ENCODE measurements at regions not wholly inside any gene's neighbourhood (a gene's known extent, or its start where the extent isn't known, plus 50 kb on each side); places are given as distances from the start of the nearest gene placed in this dataset.

GRCh38 chr16:79867425-79867997 is 267.0 kb upstream of the MAF start:
- DNase-seq (ENCODE audit: low read depth, low spot score): no peak

GRCh38 chr16:79865918-79866317 is 265.4 kb upstream of the MAF start:
- no peak for DNase-seq (ENCODE audit: low read depth, low spot score)

DNA sequence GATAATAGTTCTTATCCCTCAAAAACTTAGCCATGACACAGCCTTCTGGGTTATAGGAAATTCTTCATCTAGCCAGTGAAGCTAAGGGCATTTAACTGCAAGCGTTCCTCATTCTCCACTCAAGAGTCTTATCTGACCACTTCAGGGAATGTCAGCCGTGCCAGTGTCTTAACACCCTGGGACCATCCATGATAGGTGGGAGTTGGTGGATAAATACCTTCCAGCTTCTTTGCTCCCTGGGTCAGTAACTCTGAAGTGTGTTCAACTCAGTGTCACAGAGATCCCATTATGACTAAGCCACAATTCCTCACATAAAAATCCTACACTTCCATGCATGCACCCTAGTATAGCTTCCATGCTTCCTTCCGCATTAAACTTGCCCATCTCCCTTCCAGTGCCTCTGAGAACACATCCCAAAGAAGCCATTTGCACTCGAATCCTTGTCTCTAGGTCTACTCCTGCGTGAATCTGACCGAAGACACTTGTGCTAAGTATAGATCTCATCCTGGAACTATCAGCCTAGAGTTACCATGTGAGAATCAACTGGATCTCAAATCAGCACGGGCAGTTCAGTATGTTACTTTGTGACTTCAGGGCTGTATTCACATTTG is 264.3 kb upstream of the MAF start:
- DNase-seq (ENCODE audit: low read depth, low spot score): no peak

- no peak for DNase-seq (ENCODE audit: low read depth, low spot score)
These were observed 263.7 kb upstream of the MAF start for GRCh38 chr16:79864032-79864780.

- DNase-seq (ENCODE audit: low read depth, low spot score): no peak
These were observed 262.8 kb upstream of the MAF start for GRCh38 chr16:79863128-79864031.

- DNase-seq (ENCODE audit: low read depth, low spot score): no peak
These were observed 262.1 kb upstream of the MAF start for GRCh38 chr16:79862601-79863000.

- no peak for DNase-seq (ENCODE audit: low read depth, low spot score)
These were observed 256.0 kb upstream of the MAF start for GRCh38 chr16:79856581-79856980.

DNA sequence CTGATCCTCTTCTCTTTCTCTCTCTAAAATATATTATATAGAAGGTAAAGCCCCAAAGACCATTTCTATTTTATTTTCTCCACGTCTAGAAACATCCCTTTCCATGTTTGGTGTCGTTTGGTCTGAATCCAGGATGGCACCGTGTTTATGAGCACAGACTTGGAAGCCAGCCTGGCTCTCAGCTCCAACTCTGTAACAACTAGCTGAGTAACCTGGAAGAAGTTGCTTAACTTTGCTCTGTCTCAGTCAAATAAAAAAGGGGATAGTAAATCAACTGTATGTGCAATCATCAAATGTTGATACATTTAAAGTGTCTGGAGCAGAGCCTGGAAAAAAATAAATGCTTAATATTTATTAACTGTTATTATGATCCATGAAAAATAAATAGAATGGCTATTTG is 249.8 kb upstream of the MAF start:
- DNase-seq (ENCODE audit: low read depth, low spot score): no peak

DNA sequence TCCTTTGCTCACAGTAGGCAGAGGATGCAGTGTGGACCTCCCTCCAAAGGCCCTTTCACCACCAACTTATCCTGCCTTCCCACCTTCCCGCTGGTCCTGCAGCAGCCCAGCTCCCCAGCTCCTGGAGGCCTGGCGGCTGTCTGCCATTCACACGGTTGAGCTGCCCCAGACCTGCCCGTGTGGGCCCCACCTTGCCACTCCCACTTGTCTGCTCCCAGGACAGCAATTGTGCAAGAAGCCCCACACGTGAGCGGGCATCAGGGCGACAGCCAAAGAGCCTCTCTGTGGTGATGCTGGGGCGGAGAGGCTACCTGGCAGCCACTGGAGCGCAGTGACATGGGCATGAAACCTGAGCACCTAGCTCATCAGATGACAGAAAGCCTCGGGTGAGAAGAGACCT is 248.6 kb upstream of the MAF start:
- no peak for DNase-seq (ENCODE audit: low read depth, low spot score)

DNA sequence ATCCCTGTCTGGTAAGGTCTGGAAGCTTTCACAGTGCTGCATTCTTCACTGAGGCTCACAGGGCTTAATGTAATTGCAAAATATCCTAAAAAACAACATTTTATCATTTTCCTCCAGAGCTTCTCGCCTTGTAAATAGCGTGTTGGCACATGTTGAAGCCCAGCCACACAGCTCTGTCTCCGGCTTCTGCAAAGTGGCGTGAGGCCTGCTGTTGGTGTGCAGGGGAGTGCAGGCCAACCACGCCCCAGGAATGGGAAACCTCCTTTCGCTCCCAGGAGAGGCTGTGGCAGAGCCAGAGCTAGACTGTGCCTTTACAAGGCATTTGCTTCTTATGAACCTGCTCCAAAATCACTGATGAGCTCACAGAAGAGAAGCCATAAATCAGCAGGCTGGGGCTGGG is 248.2 kb upstream of the MAF start:
- DNase-seq (ENCODE audit: low read depth, low spot score): no peak

DNA sequence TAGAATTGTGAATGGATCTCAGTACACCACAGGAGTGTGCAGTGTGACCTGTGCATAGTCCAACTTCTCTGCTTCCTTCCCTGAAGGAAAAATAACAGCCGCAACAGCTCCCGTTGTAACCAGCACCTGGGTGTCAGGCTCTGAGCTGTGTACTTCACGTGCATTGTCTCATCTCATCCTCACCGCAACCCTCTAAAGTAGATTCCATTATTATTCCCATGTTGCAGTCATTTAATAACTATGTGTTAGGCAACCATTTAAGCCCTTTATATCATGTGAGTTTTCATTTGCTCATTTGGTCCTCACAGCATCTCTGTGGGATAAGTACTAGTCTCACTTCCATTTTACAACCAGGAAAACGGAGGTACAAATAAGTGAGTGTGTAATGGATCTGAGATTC is 247.0 kb upstream of the MAF start:
- no peak for DNase-seq (ENCODE audit: low read depth, low spot score)

GRCh38 chr16:79847101-79847500 is 246.6 kb upstream of the MAF start:
- DNase-seq (ENCODE audit: low read depth, low spot score): no peak

GRCh38 chr16:79845734-79846135 is 245.2 kb upstream of the MAF start:
- DNase-seq (ENCODE audit: low read depth, low spot score): no peak

DNA sequence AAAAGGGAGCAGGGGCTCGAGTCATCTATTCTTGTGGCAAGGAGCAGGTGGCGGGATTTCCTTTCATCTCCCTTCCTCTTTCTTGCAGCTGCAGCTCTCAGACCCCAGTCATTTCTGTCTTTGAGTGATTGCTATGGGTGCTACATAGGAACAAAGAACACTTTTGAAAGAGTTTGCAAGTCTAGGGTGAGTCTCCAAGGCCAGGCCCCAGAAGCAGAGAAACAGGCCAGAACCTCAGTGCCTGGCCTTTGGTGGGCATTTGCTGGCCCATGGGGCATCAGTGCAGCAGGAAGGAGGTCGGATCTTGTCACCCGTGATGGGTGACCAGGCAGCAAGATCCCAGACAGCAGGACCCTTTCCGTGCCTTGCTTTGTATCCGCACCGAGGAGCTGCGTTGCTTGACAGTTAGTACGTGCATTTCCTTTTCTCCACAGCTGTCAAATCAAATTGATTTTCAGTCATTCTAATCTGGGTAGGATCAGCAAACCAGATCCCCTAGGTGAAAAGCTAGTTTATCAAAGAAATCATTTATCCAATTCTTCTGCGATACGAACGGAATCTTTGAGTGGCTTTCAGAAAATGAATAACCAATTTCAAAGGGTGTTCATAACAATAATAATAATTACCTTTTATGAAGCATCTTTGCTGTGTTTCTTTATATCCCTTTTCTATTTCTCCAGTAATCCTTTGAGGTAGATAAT is 244.6 kb upstream of the MAF start:
- DNase-seq (ENCODE audit: low read depth, low spot score): no peak

GRCh38 chr16:79844603-79845002 is 244.1 kb upstream of the MAF start:
- DNase-seq (ENCODE audit: low read depth, low spot score): no peak

DNA sequence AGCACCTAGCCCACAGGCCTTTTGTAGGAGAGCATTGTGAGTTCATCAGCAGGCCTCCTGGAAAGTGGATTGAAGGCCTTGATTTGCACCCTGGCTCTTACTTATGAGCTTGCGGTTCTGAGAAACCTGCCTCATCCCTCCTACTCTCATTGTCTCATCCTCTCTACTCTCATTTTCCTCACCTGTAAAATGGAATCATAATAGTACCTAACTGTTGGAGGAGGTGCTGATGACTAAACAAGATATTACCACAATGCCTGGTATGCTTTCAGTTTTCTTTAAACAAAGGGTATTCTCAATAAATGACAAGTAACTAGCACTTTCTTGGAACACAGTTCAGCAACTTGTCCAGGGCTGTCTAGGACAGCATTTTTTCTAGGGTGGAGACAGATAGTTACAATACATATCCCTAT is 243.1 kb upstream of the MAF start:
- DNase-seq (ENCODE audit: low read depth, low spot score): no peak

DNA sequence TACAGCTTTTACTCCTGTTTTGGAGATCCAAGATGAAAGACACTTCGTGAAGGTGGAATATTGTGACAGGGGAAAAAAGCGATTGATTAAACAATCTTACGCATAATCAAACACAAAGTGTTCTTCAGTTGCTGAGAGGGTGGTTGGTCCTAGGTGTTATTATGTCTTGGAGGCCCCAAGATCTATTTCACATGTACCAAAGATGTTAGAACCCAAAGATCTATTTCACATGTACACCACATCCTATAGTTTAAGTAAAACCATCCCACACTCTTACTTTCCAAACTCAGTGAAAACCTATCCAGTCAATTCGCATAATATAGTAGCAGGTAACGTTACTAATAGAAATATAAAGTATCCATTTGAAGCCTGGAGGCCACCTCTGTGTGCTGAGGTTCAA is 242.6 kb upstream of the MAF start:
- no peak for DNase-seq (ENCODE audit: low read depth, low spot score)

DNA sequence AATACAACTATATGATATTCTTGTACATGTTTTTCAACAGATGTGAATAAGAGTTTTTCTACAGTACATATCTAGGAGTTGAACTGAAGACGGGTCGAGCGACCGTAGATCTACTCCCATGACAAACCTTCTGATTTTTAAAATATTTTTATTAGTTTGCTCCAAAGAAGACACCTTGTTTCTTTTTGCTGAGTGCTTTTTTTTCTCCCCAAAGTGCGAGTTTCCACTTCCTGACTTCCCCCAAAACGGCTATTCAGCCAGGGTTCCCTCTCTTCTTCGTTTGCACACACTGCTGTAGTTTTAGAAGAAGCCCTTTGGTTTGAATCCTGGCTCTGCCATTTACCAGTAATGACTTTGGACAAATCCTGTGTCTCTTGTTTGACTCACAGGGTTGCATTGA is 241.7 kb upstream of the MAF start:
- DNase-seq (ENCODE audit: low read depth, low spot score): no peak

DNA sequence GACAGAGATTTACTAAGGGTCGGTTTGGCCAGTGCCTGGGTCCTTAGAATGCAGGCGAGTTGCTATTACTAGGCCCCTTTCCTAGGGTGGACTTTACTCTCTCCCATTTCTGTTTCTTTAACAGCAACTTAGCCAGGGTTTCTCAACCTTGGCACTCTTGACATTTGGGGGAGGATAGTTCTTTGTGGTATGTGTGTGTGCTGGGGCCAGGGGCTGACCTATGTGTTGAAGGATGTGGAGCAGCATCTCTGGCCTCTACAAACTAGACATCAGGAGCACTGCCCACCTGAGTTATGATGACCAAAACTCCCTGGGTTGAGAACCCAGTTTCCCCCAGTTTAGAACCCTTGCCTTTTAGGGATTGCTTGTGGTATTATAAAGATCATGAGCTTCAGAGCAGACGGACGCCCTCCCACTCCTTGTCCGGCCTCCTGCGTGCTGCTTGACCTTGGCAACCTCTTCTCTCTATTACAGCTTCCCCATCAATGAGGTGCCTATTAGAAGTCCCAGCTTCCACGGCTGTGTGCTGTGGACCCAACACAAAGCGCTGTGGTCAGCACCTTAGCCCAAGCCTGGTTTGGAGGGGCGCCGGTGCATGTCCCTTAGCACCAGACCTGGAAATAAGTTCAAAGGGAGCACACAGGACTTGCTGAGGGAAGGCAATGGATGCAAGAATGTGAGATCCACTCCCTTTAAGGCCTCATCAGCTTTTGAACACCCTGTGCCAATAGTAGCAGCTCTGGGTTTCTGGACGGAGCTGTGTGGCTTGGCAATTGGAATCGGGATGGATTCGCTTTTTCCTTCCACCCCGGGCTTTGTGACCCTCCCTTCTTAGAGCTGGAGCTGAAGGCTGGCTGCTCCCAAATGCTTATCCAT is 239.2 kb upstream of the MAF start:
- DNase-seq (ENCODE audit: low read depth, low spot score): no peak

GRCh38 chr16:79838496-79839259 is 238.1 kb upstream of the MAF start:
- no peak for DNase-seq (ENCODE audit: low read depth, low spot score)
